Erythroblast (primary cell): ENCODE measurements at regions not wholly inside any gene's neighbourhood (a gene's known extent, or its start where the extent isn't known, plus 50 kb on each side); places are given as distances from the start of the nearest gene placed in this dataset.

Experiments used
- DNase-seq, 2 experiments: peaks; one replicate each; lab custom pipeline; 2025; lab: John Stamatoyannopoulos, UW
- GATA1 ChIP-seq: IDR thresholded peaks from 2 replicates; pipeline ENCODE4 v1.6.1; 2011; ENCODE audit warnings: low read depth, mild to moderate bottlenecking, control low read depth, low read length, moderate library complexity
- POLR2A ChIP-seq: IDR thresholded peaks from 2 replicates; pipeline ENCODE4 v1.6.1; 2011; ENCODE audit warnings: mild to moderate bottlenecking, low read length

DNA sequence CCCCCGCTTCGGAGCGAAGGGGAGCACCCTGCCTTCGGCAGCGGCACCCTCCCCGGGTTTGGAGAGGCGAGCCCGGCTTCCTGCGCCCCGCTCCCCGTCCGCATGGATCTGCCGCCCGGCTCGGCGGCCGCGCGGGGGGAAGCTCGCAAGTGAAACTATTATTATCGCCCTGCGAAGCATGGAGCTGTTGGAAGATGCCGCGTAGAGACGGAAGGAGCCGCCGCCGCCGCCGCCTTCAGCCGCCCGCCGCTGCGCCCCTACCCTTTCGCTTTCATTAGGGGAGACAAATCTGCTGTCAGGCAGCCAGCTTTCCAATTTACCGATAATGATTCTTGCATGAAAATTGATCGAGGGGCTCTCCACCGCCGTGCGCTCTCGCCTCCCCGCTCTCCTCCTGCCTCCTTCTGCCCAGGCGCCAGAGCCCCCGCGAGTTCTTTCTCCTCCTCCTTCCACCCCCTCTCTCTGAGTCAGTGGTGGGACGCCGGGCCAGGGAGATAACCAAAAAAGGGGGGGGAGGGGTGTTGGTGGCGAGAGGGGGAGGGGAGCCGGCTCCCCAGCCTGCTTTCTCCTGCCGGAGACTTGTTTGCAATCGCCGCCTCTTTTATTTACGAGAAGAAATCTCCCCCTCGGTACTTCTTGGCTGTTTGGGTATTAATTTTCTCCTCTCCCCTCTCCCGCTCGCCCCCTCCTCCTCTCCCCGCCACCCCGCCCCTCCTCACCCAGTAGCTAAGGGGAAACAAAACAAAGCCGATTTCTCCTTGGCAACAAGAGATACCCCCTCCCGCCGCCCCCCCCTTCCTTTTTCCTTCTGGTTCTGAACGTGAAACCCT is 58.0 kb upstream of the GSE1 start:
- peak; percentile 91 to 92 for DNase-seq
- TF ChIP-seq GATA1, result no peak
- peak; percentile 51 for TF ChIP-seq POLR2A

GRCh38 chr16:85555719-85556455 is 57.2 kb upstream of the GSE1 start:
- TF ChIP-seq POLR2A, result no peak
- TF ChIP-seq GATA1, result no peak
- peak; percentile 82 to 83 for DNase-seq

DNA sequence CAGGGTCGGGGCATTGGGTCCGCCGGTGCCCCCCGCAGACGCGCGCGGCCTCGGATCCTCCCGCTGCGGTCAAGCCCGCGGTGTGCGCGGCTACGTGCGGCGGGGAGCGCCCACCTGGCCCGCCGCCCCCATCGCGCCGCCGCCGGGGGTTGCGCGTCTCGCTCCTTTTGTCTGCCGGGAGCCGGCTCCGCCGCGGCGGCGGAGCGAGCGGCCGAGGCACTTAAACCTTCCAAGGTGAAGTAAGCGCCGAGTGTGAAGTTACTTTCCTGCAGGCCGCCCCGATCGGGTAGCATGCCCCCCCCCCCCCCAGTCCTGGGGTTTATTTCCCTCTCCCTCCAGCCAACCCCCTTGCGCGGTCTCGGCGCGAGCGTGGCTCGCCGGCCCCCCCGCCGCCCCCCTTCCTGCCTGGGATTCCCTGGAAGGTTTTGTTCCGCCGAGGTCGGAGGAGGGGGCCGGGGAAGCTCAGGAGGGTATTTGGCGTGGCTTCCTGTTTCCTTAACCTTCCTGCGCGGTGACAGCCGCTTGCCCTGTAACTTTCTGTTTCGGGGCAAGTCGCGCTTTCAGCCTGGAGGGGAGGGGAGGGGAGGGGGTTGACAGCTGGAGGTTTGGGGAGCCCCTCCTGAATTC is 56.6 kb upstream of the GSE1 start:
- peak; percentile 66 to 69 for DNase-seq
- no peak for TF ChIP-seq POLR2A
- TF ChIP-seq GATA1, result no peak

- DNase-seq, result peak; percentile 54 to 69
- TF ChIP-seq GATA1, result no peak
- TF ChIP-seq POLR2A, result no peak
Measured at GRCh38 chr16:85557083-85557970, 55.8 kb upstream of the GSE1 start.

DNA sequence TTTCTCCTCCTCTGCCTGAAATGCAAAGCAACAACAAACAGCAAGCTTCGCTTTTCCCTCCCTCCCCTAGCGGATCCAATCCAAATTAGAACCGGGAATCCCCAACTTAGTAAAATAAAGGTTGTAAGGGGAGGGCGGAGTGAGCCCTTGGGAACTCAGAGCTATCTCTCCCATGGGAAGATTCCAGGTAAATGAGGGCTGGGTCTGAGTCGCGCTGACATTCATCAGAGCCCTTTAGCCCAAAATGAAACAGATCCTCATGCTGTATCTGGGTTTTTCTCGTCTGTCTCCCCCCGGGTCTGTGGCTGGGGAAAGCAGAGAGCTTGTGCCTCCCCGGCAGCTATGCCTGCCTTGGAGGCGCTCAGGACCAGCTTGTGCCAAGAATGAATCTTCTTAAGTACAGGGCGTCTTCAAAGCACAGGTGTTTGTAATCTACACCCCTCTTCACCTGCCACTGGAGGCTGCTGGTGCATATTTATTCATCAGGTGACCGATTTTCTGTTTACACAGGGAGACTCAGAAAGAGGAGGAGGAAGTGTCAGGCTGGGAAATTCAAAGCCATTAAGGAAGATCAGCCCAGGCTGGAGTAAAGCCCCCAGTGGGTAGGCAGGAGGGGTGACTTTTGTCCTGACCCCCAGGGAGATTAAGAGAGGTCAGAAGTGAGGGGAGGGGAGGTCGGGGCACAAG is 55.0 kb upstream of the GSE1 start:
- TF ChIP-seq GATA1 (no peak), POLR2A (no peak)
- peak; percentile 26 to 43 for DNase-seq

DNA sequence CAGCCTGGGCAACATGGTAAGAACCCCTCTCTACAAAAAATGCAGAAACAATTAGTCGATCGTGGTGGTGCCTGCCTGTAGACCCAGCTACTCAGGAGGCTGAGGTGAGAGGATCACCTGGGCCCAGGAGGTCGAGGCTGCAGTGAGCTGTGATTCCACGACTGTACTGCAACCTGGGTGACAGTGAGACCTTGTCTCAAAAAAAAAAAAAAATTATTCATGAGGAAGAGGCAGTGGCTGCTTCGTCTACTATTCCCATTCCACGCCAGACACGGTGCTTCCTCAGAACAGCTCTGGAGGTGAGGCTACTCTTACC is 52.2 kb upstream of the GSE1 start:
- no peak for DNase-seq
- TF ChIP-seq POLR2A (no peak), GATA1 (no peak)

GRCh38 chr16:85561248-85562092 is 51.7 kb upstream of the GSE1 start:
- TF ChIP-seq POLR2A, result no peak
- TF ChIP-seq GATA1, result no peak
- peak; percentile 44 to 46 for DNase-seq

- TF ChIP-seq POLR2A, result no peak
- DNase-seq, result no peak
Measured at GRCh38 chr16:85562093-85562786, 50.9 kb upstream of the GSE1 start.

DNA sequence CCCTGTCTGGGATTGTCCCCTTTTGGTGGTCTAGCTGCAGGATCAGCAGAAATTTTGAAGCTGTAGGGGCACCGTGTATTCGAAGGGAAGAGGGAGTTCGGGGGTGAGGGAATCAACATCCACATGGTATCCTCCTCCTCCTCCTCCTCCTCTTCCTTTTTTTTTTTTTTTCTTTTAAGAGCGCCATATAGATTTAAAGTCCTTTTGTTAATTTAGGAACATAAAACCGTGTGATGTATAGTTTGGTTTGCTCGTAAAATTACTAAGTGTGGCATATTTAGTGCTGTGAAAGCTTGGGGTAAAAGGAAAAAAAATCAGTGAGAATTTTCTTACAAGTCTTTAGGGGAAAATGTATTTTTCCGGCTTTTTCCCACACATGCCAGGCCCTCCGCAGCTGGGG is 50.1 kb upstream of the GSE1 start:
- DNase-seq, result no peak
- TF ChIP-seq GATA1, result no peak
- TF ChIP-seq POLR2A, result no peak
